Transverse colon (tissue), 4 donors: ENCODE measurements at regions not wholly inside any gene's neighbourhood (a gene's known extent, or its start where the extent isn't known, plus 50 kb on each side); places are given as distances from the start of the nearest gene placed in this dataset.
"Not testable (repeated sequence)": the region's sequence is repeated elsewhere in the genome, so short reads cannot be mapped to it uniquely, and the experiment has no call there.

Source experiments
- DNase-seq: peaks from one replicate; pipeline ENCODE4 v3.0.0-alpha.2; 2019
- H3K27ac ChIP-seq, 4 donors: fragments of 200-600 bp; sonication (generic); 2 replicates each; pipeline ENCODE4 v1.5.1; 2016 to 2018; ENCODE audit warnings: inconsistent platforms in 4 of 4
- H3K27me3 ChIP-seq: fragments of 200-600 bp; sonication (generic); 2 replicates; pipeline ENCODE4 v1.5.1; 2017; ENCODE audit warnings: inconsistent platforms
- H3K36me3 ChIP-seq, 4 donors: fragments of 200-600 bp; sonication (generic); 2 replicates each; pipeline ENCODE4 v1.5.1; 2017 to 2019; ENCODE audit warnings: inconsistent platforms in 4 of 4
- H3K4me1 ChIP-seq, 4 donors: fragments of 200-600 bp; sonication (generic); 2 replicates each; pipeline ENCODE4 v1.5.1; 2017 to 2020; ENCODE audit warnings: inconsistent platforms in 4 of 4
- H3K4me3 ChIP-seq, 4 donors: fragments of 200-600 bp; sonication (generic); 1 replicate in 1 of 4; 2 replicates in 3 of 4; pipeline versions ENCODE4 v1.5.1 to v1.6.1; 2017 to 2019; ENCODE audit warnings: inconsistent platforms in 4 of 4
- H3K9me3 ChIP-seq, 2 donors: fragments of 200-600 bp; sonication (generic); 2 replicates each; pipeline ENCODE4 v1.5.1; 2017 to 2019; ENCODE audit warnings: inconsistent platforms in 2 of 2
- CTCF ChIP-seq, 5 experiments: fragments of 200-600 bp in 3 of 5; fragments of 450-650 bp in 2 of 5; sonication (generic) in 3 of 5; IDR thresholded peaks; 1 replicate in 2 of 5; 2 replicates in 3 of 5; pipeline ENCODE4 v1.5.1; 2016 to 2017; ENCODE audit warnings: antibody characterized with exemption in 5 of 5, inconsistent platforms in 3 of 5, mild to moderate bottlenecking in 2 of 5, moderate library complexity in 1 of 5
- EP300 ChIP-seq: sonication (generic); formaldehyde crosslinking; IDR thresholded peaks from one replicate; pipeline ENCODE4 v1.6.1; 2017; ENCODE audit warnings: antibody characterized with exemption, low read depth
- POLR2A ChIP-seq: fragments of 450-650 bp; IDR thresholded peaks from one replicate; pipeline ENCODE4 v1.6.1; 2016; ENCODE audit warnings: antibody characterized with exemption, mild to moderate bottlenecking, moderate library complexity
- POLR2AphosphoS5 ChIP-seq, 3 donors: sonication (generic); formaldehyde crosslinking; IDR thresholded peaks; one replicate each; pipeline ENCODE4 v1.6.1; 2016; ENCODE audit warnings: antibody characterized with exemption in 3 of 3
- WGBS, 2 donors: methylation state at CpG; one replicate each; pipeline ENCODE4 v1.1.5; 2018; ENCODE audit warnings: low coverage in 1 of 2; 5-methylcytosine and 5-hydroxymethylcytosine counted together
- in situ Hi-C, 4 donors: fragments of 200-750 bp; cut with MboI; loops; one replicate each; pipeline versions ENCODE4 v1.15.0 to v1.15.1; 2017; ENCODE audit warnings: low sequenced_read_pairs in 3 of 4, low pct_ligation_motif_present in 1 of 4, low pct_unique_long_range_greater_than_20kb in 1 of 4
- intact Hi-C: fragments of 100-400 bp; cut with DNase I; formaldehyde crosslinking; loops from one replicate; pipeline ENCODE4 v1.15.1; 2023; ENCODE audit warnings: low total_unique reads

DNA sequence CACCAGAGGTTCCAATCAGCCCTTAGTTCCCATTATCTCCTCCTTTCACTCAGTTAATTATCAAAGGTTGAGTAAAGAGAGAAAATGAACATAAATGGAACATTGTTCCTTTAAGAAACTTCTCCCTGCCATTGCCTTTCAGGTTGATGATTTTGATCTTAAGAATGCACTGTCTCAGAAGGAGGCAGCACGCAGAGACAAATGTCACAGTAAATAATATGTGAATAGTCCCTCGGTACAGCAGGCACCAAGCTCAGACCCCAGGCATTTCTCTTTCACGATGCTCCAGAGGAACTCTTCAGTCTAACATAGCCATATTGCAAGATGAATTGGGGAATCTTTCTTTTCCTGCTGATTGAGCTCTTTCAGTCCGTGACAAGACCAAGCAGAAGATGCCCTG lies 435.3 kb upstream of the SPTLC3 start:
- 73 to 78% methylated on average over 4 of the region's 4 CpGs for WGBS, 2 donors
- H3K27ac ChIP-seq, result no peak overlapping the region
- no peaks in the 10 kb centered on the region for H3K36me3 ChIP-seq
- H3K9me3 ChIP-seq, result no peaks in the 10 kb centered on the region
- in situ Hi-C loops, result no loop called here
- no peak for DNase-seq
- intact Hi-C loops, result no loop called here
- TF ChIP-seq EP300, result no peak
- TF ChIP-seq CTCF (IDR thresholded peaks at IDR 0.05), result no peak
- no peak for TF ChIP-seq POLR2AphosphoS5 (IDR thresholded peaks at IDR 0.05)
- TF ChIP-seq POLR2A, result no peak
- no peak overlapping the region for H3K4me3 ChIP-seq
- H3K4me1 ChIP-seq, result no peaks in the 10 kb centered on the region
- no peaks in the 10 kb centered on the region for H3K27me3 ChIP-seq

GRCh38 chr20:12575352-12576095 lies 433.2 kb upstream of the SPTLC3 start:
- Histone ChIP-seq H3K27ac (peak overlapping the region; percentile 37 to 71 (median 55)), H3K4me3 (no peak overlapping the region), H3K9me3 (no peaks in the 10 kb centered on the region), H3K27me3 (no peaks in the 10 kb centered on the region), H3K36me3 (no peaks in the 10 kb centered on the region), H3K4me1 (no peaks in the 10 kb centered on the region)
- in situ Hi-C loops (no loop called here), intact Hi-C loops (no loop called here)
- 67% methylated on average over 1 to 4 of the region's 4 CpGs for WGBS, 2 donors
- peak; percentile 63 for DNase-seq
- TF ChIP-seq POLR2AphosphoS5 (IDR thresholded peaks at IDR 0.05), result peak; percentile 72 to 95 (median 90)
- TF ChIP-seq EP300, result no peak

GRCh38 chr20:12577213-12577612 lies 431.6 kb upstream of the SPTLC3 start:
- intact Hi-C loops, result no loop called here
- H3K4me1 ChIP-seq, result peaks cover 0 to 12% (median 5%) of the 10 kb centered on the region in 4 donors
- 82 to 86% methylated on average over 1 of the region's 1 CpG for WGBS, 2 donors
- H3K36me3 ChIP-seq, result no peaks in the 10 kb centered on the region
- no peak for DNase-seq
- TF ChIP-seq POLR2A (no peak), EP300 (no peak)
- H3K9me3 ChIP-seq, result no peaks in the 10 kb centered on the region
- H3K4me3 ChIP-seq, result no peak overlapping the region
- in situ Hi-C loops, result no loop called here
- no peaks in the 10 kb centered on the region for H3K27me3 ChIP-seq
- H3K27ac ChIP-seq, result no peak overlapping the region

- peak overlapping the region; percentile 11 to 48 (median 36) for H3K27ac ChIP-seq
- H3K9me3 ChIP-seq, result no peaks in the 10 kb centered on the region
- H3K27me3 ChIP-seq, result no peaks in the 10 kb centered on the region
- TF ChIP-seq EP300, result no peak
- no peak for TF ChIP-seq POLR2A
- no peak for TF ChIP-seq POLR2AphosphoS5 (IDR thresholded peaks at IDR 0.05)
- TF ChIP-seq CTCF (IDR thresholded peaks at IDR 0.05), result no peak
- peaks cover 0 to 17% (median 6%) of the 10 kb centered on the region in 4 donors for H3K4me1 ChIP-seq
- intact Hi-C loops (no loop called here), in situ Hi-C loops (no loop called here)
- no peak overlapping the region for H3K4me3 ChIP-seq
- no peak for DNase-seq
- 35 to 36% methylated on average over 4 to 5 of the region's 5 CpGs for WGBS, 2 donors
- H3K36me3 ChIP-seq, result no peaks in the 10 kb centered on the region
Observed at GRCh38 chr20:12581644-12582289, 427.0 kb upstream of the SPTLC3 start.

GRCh38 chr20:12582710-12583109 lies 426.1 kb upstream of the SPTLC3 start:
- H3K27ac ChIP-seq, result peak overlapping the region in 1 of 4 donors; percentile 47
- H3K36me3 ChIP-seq, DNase-seq, in situ Hi-C loops, H3K27me3 ChIP-seq, intact Hi-C loops, H3K9me3 ChIP-seq, H3K4me3 ChIP-seq: not testable (repeated sequence)
- WGBS, 2 donors, result 80% methylated on average over 13 of the region's 14 CpGs; no CpG with 5 or more reads in 1 of the 2 donors
- H3K4me1 ChIP-seq, result peaks cover 0 to 17% (median 6%) of the 10 kb centered on the region in 4 donors
